Small intestine (tissue), 7 donors: ENCODE measurements at regions not wholly inside any gene's neighbourhood (a gene's known extent, or its start where the extent isn't known, plus 50 kb on each side); places are given as distances from the start of the nearest gene placed in this dataset.

Experiments
- DNase-seq, 2 donors: peaks; one replicate each; pipeline versions ENCODE4 v3.0.0 to v3.0.0-alpha.2; 2013
- FAIRE-seq: peaks from 2 replicates; lab custom pipeline; 2012; peaks lifted over from hg19 to GRCh38; lab: Jason Lieb, UNC
- H3K27ac ChIP-seq, 3 donors: one replicate each; pipeline ENCODE4 v1.5.1; 2013; ENCODE audit warnings: low read length in 2 of 3, mild to moderate bottlenecking in 2 of 3, control low read depth in 1 of 3, inconsistent platforms in 1 of 3, low read depth in 1 of 3, moderate library complexity in 1 of 3
- H3K27me3 ChIP-seq, 3 donors: one replicate each; pipeline ENCODE4 v1.6.1; 2013; ENCODE audit warnings: low read length in 3 of 3, inconsistent platforms in 1 of 3; ENCODE audit not compliant: control insufficient read depth in 3 of 3, insufficient read depth in 3 of 3
- H3K36me3 ChIP-seq, 3 donors: one replicate each; pipeline ENCODE4 v1.6.1; 2013; ENCODE audit warnings: low read length in 3 of 3, inconsistent platforms in 1 of 3, low read depth in 1 of 3, mild to moderate bottlenecking in 1 of 3, moderate library complexity in 1 of 3; ENCODE audit not compliant: control insufficient read depth in 3 of 3, insufficient read depth in 2 of 3
- H3K4me1 ChIP-seq, 3 donors: one replicate each; pipeline ENCODE4 v1.6.1; 2013; ENCODE audit warnings: low read length in 2 of 3, inconsistent platforms in 1 of 3, low read depth in 1 of 3, mild to moderate bottlenecking in 1 of 3, moderate library complexity in 1 of 3; ENCODE audit not compliant: control insufficient read depth in 3 of 3, insufficient read depth in 2 of 3
- H3K4me3 ChIP-seq, 3 donors: one replicate each; pipeline ENCODE4 v1.5.1; 2013; ENCODE audit warnings: low read length in 3 of 3, control low read depth in 1 of 3, inconsistent platforms in 1 of 3, low read depth in 1 of 3, mild to moderate bottlenecking in 1 of 3, moderate library complexity in 1 of 3
- H3K9me3 ChIP-seq, 2 donors: one replicate each; pipeline ENCODE4 v1.6.1; 2013; ENCODE audit warnings: low read depth in 1 of 2, low read length in 1 of 2; ENCODE audit not compliant: control insufficient read depth in 2 of 2, insufficient read depth in 1 of 2
- WGBS, 3 donors: extraction: QIAGEN DNeasy Blood & Tissue Kit; methylation state at CpG; one replicate each; pipeline ENCODE4 v1.1.7; 2013; 5-methylcytosine and 5-hydroxymethylcytosine counted together
- donor health status: healthy with polysubstance abuse.
- donor health status: control.
- donor health status: control.
- donor health status: Bipolar disorder and iron deficiency.
- donor health status: healthy.

- Histone ChIP-seq H3K27me3 (peaks cover 0 to 2% (median 0%) of the 10 kb centered on the region in 3 donors), H3K9me3 (no peaks in the 10 kb centered on the region), H3K36me3 (no peaks in the 10 kb centered on the region), H3K4me1 (peaks cover 2 to 7% (median 3%) of the 10 kb centered on the region in 3 donors), H3K27ac (no peak overlapping the region), H3K4me3 (no peak overlapping the region)
- FAIRE-seq (no peak), DNase-seq (no peak)
- WGBS, 3 donors = 78 to 91% (median 88%) methylated on average over 5 of the region's 5 CpGs
Measured at GRCh38 chr5:107769519-107769918, 98.8 kb upstream of the EFNA5 start.

- Histone ChIP-seq H3K36me3 (no peaks in the 10 kb centered on the region), H3K27ac (no peak overlapping the region), H3K27me3 (peaks cover 0 to 2% (median 0%) of the 10 kb centered on the region in 3 donors), H3K9me3 (no peaks in the 10 kb centered on the region), H3K4me1 (peaks cover 2 to 7% (median 3%) of the 10 kb centered on the region in 3 donors), H3K4me3 (no peak overlapping the region)
- WGBS, 3 donors = 90 to 95% (median 92%) methylated on average over 3 of the region's 3 CpGs
- DNase-seq (no peak), FAIRE-seq (no peak)
Measured at GRCh38 chr5:107766972-107767371, 96.2 kb upstream of the EFNA5 start.

- Histone ChIP-seq H3K4me1 (peaks cover 2 to 7% (median 3%) of the 10 kb centered on the region in 3 donors), H3K27me3 (peaks cover 0 to 2% (median 0%) of the 10 kb centered on the region in 3 donors), H3K36me3 (no peaks in the 10 kb centered on the region), H3K9me3 (no peaks in the 10 kb centered on the region), H3K27ac (no peak overlapping the region), H3K4me3 (no peak overlapping the region)
- peak; percentile 9 to 12 for DNase-seq
- no peak for FAIRE-seq
- 13 to 46% (median 22%) methylated on average over 5 of the region's 5 CpGs for WGBS, 3 donors
Measured at GRCh38 chr5:107766439-107766838, 95.7 kb upstream of the EFNA5 start.

- no peak for FAIRE-seq
- no peaks in the 10 kb centered on the region for H3K36me3 ChIP-seq
- 14 to 40% (median 39%) methylated on average over 3 of the region's 3 CpGs for WGBS, 3 donors
- peaks cover 0 to 2% (median 0%) of the 10 kb centered on the region in 3 donors for H3K27me3 ChIP-seq
- peaks cover 2 to 7% (median 3%) of the 10 kb centered on the region in 3 donors for H3K4me1 ChIP-seq
- H3K4me3 ChIP-seq = no peak overlapping the region
- DNase-seq = peak in 1 of 2 donors; percentile 24
- no peak overlapping the region for H3K27ac ChIP-seq
- no peaks in the 10 kb centered on the region for H3K9me3 ChIP-seq
Measured at GRCh38 chr5:107765805-107766063, 95.0 kb upstream of the EFNA5 start.

- Histone ChIP-seq H3K27ac (no peak overlapping the region), H3K4me1 (peaks cover 2 to 7% (median 3%) of the 10 kb centered on the region in 3 donors), H3K9me3 (no peaks in the 10 kb centered on the region), H3K4me3 (no peak overlapping the region), H3K27me3 (peaks cover 0 to 2% (median 0%) of the 10 kb centered on the region in 3 donors), H3K36me3 (no peaks in the 10 kb centered on the region)
- 43 to 65% (median 59%) methylated on average over 9 of the region's 9 CpGs for WGBS, 3 donors
- FAIRE-seq (no peak), DNase-seq (peak; percentile 36 to 46)
Measured at GRCh38 chr5:107764976-107765804, 94.5 kb upstream of the EFNA5 start.

- Histone ChIP-seq H3K4me1 (peaks cover 2 to 7% (median 3%) of the 10 kb centered on the region in 3 donors), H3K27ac (no peak overlapping the region), H3K9me3 (no peaks in the 10 kb centered on the region), H3K4me3 (no peak overlapping the region), H3K36me3 (no peaks in the 10 kb centered on the region), H3K27me3 (peaks cover 0 to 2% (median 0%) of the 10 kb centered on the region in 3 donors)
- 89 to 92% (median 91%) methylated on average over 5 of the region's 5 CpGs for WGBS, 3 donors
- no peak for FAIRE-seq
- no peak for DNase-seq
Measured at GRCh38 chr5:107764282-107764681, 93.5 kb upstream of the EFNA5 start.

GRCh38 chr5:107753427-107753826 is 82.7 kb upstream of the EFNA5 start:
- Histone ChIP-seq H3K27ac (no peak overlapping the region), H3K4me1 (no peaks in the 10 kb centered on the region), H3K36me3 (no peaks in the 10 kb centered on the region), H3K9me3 (no peaks in the 10 kb centered on the region), H3K27me3 (peaks cover 0 to 3% (median 0%) of the 10 kb centered on the region in 3 donors), H3K4me3 (no peak overlapping the region)
- no peak for FAIRE-seq
- DNase-seq = no peak
- 92 to 98% (median 95%) methylated on average over 4 of the region's 4 CpGs for WGBS, 3 donors

- 86 to 93% (median 88%) methylated on average over 5 of the region's 5 CpGs for WGBS, 3 donors
- H3K36me3 ChIP-seq = no peaks in the 10 kb centered on the region
- DNase-seq = no peak
- no peaks in the 10 kb centered on the region for H3K9me3 ChIP-seq
- no peak overlapping the region for H3K4me3 ChIP-seq
- FAIRE-seq = no peak
- no peak overlapping the region for H3K27ac ChIP-seq
- H3K27me3 ChIP-seq = peaks cover 0 to 2% (median 0%) of the 10 kb centered on the region in 3 donors
- H3K4me1 ChIP-seq = no peaks in the 10 kb centered on the region
Measured at GRCh38 chr5:107744418-107745330, 73.9 kb upstream of the EFNA5 start.
